PC-9 (cell line): ENCODE measurements at regions not wholly inside any gene's neighbourhood (a gene's known extent, or its start where the extent isn't known, plus 50 kb on each side); places are given as distances from the start of the nearest gene placed in this dataset.
"Not testable (repeated sequence)": the region's sequence is repeated elsewhere in the genome, so short reads cannot be mapped to it uniquely, and the experiment has no call there.

ENCODE experiments used
- EZH2 ChIP-seq: fragments of 200-600 bp; sonication (generic); IDR thresholded peaks from 2 replicates; pipeline ENCODE4 v1.8.0; 2017; ENCODE audit warnings: antibody characterized with exemption, low read depth
- TF ChIP-seq, protein P1 (sequence below): fragments of 200-600 bp; sonication (generic); conservative IDR thresholded peaks from 2 replicates; pipeline ENCODE4 v1.6.1; 2017; ENCODE audit warnings: mixed run types, antibody characterized with exemption, mild to moderate bottlenecking, moderate library complexity

DNA sequence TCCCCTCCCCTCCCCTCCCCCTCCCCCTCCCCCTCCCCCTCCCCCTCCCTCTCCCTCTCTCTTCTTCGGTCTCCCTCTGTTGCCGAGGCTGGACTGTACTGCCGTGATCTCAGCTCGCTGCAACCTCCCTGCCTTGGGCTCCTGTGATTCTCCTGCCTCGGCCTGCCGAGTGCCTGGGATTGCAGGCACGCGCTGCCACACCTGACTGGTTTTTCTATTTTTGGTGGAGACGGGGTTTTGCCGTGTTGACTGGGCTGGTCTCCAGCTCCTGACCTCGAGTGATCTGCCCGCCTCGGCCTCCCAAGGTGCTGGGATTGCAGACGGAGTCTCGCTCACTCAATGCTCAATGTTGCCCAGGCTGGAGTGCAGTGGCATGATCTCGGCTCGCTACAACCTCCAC, 78.8 kb upstream of the ARMCX2 start:
- TF ChIP-seq, protein P1, sequence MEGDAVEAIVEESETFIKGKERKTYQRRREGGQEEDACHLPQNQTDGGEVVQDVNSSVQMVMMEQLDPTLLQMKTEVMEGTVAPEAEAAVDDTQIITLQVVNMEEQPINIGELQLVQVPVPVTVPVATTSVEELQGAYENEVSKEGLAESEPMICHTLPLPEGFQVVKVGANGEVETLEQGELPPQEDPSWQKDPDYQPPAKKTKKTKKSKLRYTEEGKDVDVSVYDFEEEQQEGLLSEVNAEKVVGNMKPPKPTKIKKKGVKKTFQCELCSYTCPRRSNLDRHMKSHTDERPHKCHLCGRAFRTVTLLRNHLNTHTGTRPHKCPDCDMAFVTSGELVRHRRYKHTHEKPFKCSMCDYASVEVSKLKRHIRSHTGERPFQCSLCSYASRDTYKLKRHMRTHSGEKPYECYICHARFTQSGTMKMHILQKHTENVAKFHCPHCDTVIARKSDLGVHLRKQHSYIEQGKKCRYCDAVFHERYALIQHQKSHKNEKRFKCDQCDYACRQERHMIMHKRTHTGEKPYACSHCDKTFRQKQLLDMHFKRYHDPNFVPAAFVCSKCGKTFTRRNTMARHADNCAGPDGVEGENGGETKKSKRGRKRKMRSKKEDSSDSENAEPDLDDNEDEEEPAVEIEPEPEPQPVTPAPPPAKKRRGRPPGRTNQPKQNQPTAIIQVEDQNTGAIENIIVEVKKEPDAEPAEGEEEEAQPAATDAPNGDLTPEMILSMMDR = not testable (repeated sequence)
- TF ChIP-seq EZH2 = not testable (repeated sequence)
